ENCODE measurements at regions not wholly inside any gene's neighbourhood (a gene's known extent, or its start where the extent isn't known, plus 50 kb on each side); places are given as distances from the start of the nearest gene placed in this dataset.

- Histone ChIP-seq H3K4me2 (ENCODE audit: low read length) (no peak overlapping the region), H4K91ac (ENCODE audit: low read depth, low read length) (no peak overlapping the region), H3K4me1 (ENCODE audit: control insufficient read depth in 1 of 2, insufficient read depth in 2 of 2, low read length in 2 of 2) (peaks cover 8 to 12% of the 10 kb centered on the region in 2 experiments), H3K36me3 (ENCODE audit: control insufficient read depth in 1 of 2, insufficient read depth in 2 of 2, low read length in 2 of 2) (no peaks in the 10 kb centered on the region), H3K18ac (ENCODE audit: low read length) (no peak overlapping the region), H4K12ac (ENCODE audit: low read depth, low read length) (no peak overlapping the region), H3K4me3 (ENCODE audit: low read depth, low read length) (no peak overlapping the region), H3K79me2 (ENCODE audit: control insufficient read depth, insufficient read depth, low read length, poor library complexity) (no peaks in the 10 kb centered on the region), H3K23ac (ENCODE audit: low read length) (no peak overlapping the region), H2BK12ac (ENCODE audit: low read length) (no peak overlapping the region), H3K27ac (ENCODE audit: low read depth, low read length) (no peak overlapping the region), H2AK5ac (ENCODE audit: low read length) (no peak overlapping the region), H2BK120ac (ENCODE audit: insufficient read depth, low read length, poor library complexity) (no peak overlapping the region), H3K79me1 (ENCODE audit: low read length) (peaks cover 8% of the 10 kb centered on the region), H2BK5ac (ENCODE audit: low read depth, low read length, poor library complexity) (no peak overlapping the region), H3K9ac (ENCODE audit: low read length) (no peak overlapping the region), H4K8ac (ENCODE audit: low read depth, low read length) (no peak overlapping the region), H3K14ac (ENCODE audit: low read length) (no peak overlapping the region), H2AFZ (ENCODE audit: insufficient read depth, low read length, poor library complexity) (no peak overlapping the region), H3K4ac (ENCODE audit: low read depth, low read length) (no peak overlapping the region), H3K9me3 (ENCODE audit: insufficient read depth, low read depth, low read length) (no peaks in the 10 kb centered on the region), H3K27me3 (ENCODE audit: insufficient read depth, low read length) (no peaks in the 10 kb centered on the region)
- DNase-seq: no peak
- no CpG with 5 or more reads among the region's 2 CpGs for whole genome bisulfite sequencing (ENCODE audit: extremely low coverage, insufficient coverage, insufficient read length)
Observed at GRCh38 chr9:108181441-108181840, 674.3 kb downstream of the ACTL7B start.

GRCh38 chr9:108180541-108180940 lies 675.2 kb downstream of the ACTL7B start:
- no CpG with 5 or more reads among the region's 1 CpG for WGBS (ENCODE audit: extremely low coverage, insufficient coverage, insufficient read length)
- H2AFZ ChIP-seq (ENCODE audit: insufficient read depth, low read length, poor library complexity): no peak overlapping the region
- H3K9me3 ChIP-seq (ENCODE audit: insufficient read depth, low read depth, low read length): no peaks in the 10 kb centered on the region
- H3K14ac ChIP-seq (ENCODE audit: low read length): no peak overlapping the region
- H3K4me2 ChIP-seq (ENCODE audit: low read length): no peak overlapping the region
- no peak overlapping the region for H2AK5ac ChIP-seq (ENCODE audit: low read length)
- no peak overlapping the region for H3K27ac ChIP-seq (ENCODE audit: low read depth, low read length)
- no peaks in the 10 kb centered on the region for H3K79me2 ChIP-seq (ENCODE audit: control insufficient read depth, insufficient read depth, low read length, poor library complexity)
- H3K27me3 ChIP-seq (ENCODE audit: insufficient read depth, low read length): no peaks in the 10 kb centered on the region
- H3K79me1 ChIP-seq (ENCODE audit: low read length): peaks cover 8% of the 10 kb centered on the region
- no peak overlapping the region for H3K23ac ChIP-seq (ENCODE audit: low read length)
- H3K4me1 ChIP-seq (ENCODE audit: control insufficient read depth in 1 of 2, insufficient read depth in 2 of 2, low read length in 2 of 2): peaks cover 8 to 12% of the 10 kb centered on the region in 2 experiments
- H4K8ac ChIP-seq (ENCODE audit: low read depth, low read length): no peak overlapping the region
- DNase-seq: no peak
- H3K9ac ChIP-seq (ENCODE audit: low read length): no peak overlapping the region
- no peak overlapping the region for H2BK5ac ChIP-seq (ENCODE audit: low read depth, low read length, poor library complexity)
- H2BK12ac ChIP-seq (ENCODE audit: low read length): no peak overlapping the region
- no peak overlapping the region for H2BK120ac ChIP-seq (ENCODE audit: insufficient read depth, low read length, poor library complexity)
- H4K91ac ChIP-seq (ENCODE audit: low read depth, low read length): no peak overlapping the region
- H4K12ac ChIP-seq (ENCODE audit: low read depth, low read length): no peak overlapping the region
- no peak overlapping the region for H3K4ac ChIP-seq (ENCODE audit: low read depth, low read length)
- no peak overlapping the region for H3K4me3 ChIP-seq (ENCODE audit: low read depth, low read length)
- no peak overlapping the region for H3K18ac ChIP-seq (ENCODE audit: low read length)
- no peaks in the 10 kb centered on the region for H3K36me3 ChIP-seq (ENCODE audit: control insufficient read depth in 1 of 2, insufficient read depth in 2 of 2, low read length in 2 of 2)

- Histone ChIP-seq H4K12ac (ENCODE audit: low read depth, low read length) (no peak overlapping the region), H3K4me1 (ENCODE audit: control insufficient read depth in 1 of 2, insufficient read depth in 2 of 2, low read length in 2 of 2) (no peaks in the 10 kb centered on the region), H4K91ac (ENCODE audit: low read depth, low read length) (no peak overlapping the region), H2BK120ac (ENCODE audit: insufficient read depth, low read length, poor library complexity) (no peak overlapping the region), H3K79me1 (ENCODE audit: low read length) (peaks cover 2% of the 10 kb centered on the region), H2AK5ac (ENCODE audit: low read length) (no peak overlapping the region), H3K79me2 (ENCODE audit: control insufficient read depth, insufficient read depth, low read length, poor library complexity) (no peaks in the 10 kb centered on the region), H3K27me3 (ENCODE audit: insufficient read depth, low read length) (no peaks in the 10 kb centered on the region), H4K8ac (ENCODE audit: low read depth, low read length) (no peak overlapping the region), H3K14ac (ENCODE audit: low read length) (no peak overlapping the region), H3K9me3 (ENCODE audit: insufficient read depth, low read depth, low read length) (no peaks in the 10 kb centered on the region), H2BK12ac (ENCODE audit: low read length) (no peak overlapping the region), H2AFZ (ENCODE audit: insufficient read depth, low read length, poor library complexity) (no peak overlapping the region), H3K4me3 (ENCODE audit: low read depth, low read length) (no peak overlapping the region), H2BK5ac (ENCODE audit: low read depth, low read length, poor library complexity) (no peak overlapping the region), H3K27ac (ENCODE audit: low read depth, low read length) (no peak overlapping the region), H3K23ac (ENCODE audit: low read length) (no peak overlapping the region), H3K9ac (ENCODE audit: low read length) (no peak overlapping the region), H3K4ac (ENCODE audit: low read depth, low read length) (no peak overlapping the region), H3K36me3 (ENCODE audit: control insufficient read depth in 1 of 2, insufficient read depth in 2 of 2, low read length in 2 of 2) (no peaks in the 10 kb centered on the region), H3K18ac (ENCODE audit: low read length) (no peak overlapping the region), H3K4me2 (ENCODE audit: low read length) (no peak overlapping the region)
- no peak for DNase-seq
- no CpG with 5 or more reads among the region's 4 CpGs for WGBS (ENCODE audit: extremely low coverage, insufficient coverage, insufficient read length)
Observed at GRCh38 chr9:108178318-108178717, 677.5 kb downstream of the ACTL7B start.

- no peak overlapping the region for H2BK12ac ChIP-seq (ENCODE audit: low read length)
- no peak overlapping the region for H3K9ac ChIP-seq (ENCODE audit: low read length)
- H3K9me3 ChIP-seq (ENCODE audit: insufficient read depth, low read depth, low read length): no peaks in the 10 kb centered on the region
- no peak overlapping the region for H3K4me3 ChIP-seq (ENCODE audit: low read depth, low read length)
- H3K4ac ChIP-seq (ENCODE audit: low read depth, low read length): no peak overlapping the region
- no peak overlapping the region for H3K23ac ChIP-seq (ENCODE audit: low read length)
- no peak overlapping the region for H2BK120ac ChIP-seq (ENCODE audit: insufficient read depth, low read length, poor library complexity)
- no peaks in the 10 kb centered on the region for H3K27me3 ChIP-seq (ENCODE audit: insufficient read depth, low read length)
- H4K12ac ChIP-seq (ENCODE audit: low read depth, low read length): no peak overlapping the region
- H2AFZ ChIP-seq (ENCODE audit: insufficient read depth, low read length, poor library complexity): no peak overlapping the region
- no peak overlapping the region for H3K18ac ChIP-seq (ENCODE audit: low read length)
- no peak overlapping the region for H2BK5ac ChIP-seq (ENCODE audit: low read depth, low read length, poor library complexity)
- no peaks in the 10 kb centered on the region for H3K79me2 ChIP-seq (ENCODE audit: control insufficient read depth, insufficient read depth, low read length, poor library complexity)
- no peak overlapping the region for H4K91ac ChIP-seq (ENCODE audit: low read depth, low read length)
- H3K79me1 ChIP-seq (ENCODE audit: low read length): no peaks in the 10 kb centered on the region
- peaks cover 0 to 4% of the 10 kb centered on the region in 2 experiments for H3K4me1 ChIP-seq (ENCODE audit: control insufficient read depth in 1 of 2, insufficient read depth in 2 of 2, low read length in 2 of 2)
- no peak overlapping the region for H2AK5ac ChIP-seq (ENCODE audit: low read length)
- H3K36me3 ChIP-seq (ENCODE audit: control insufficient read depth in 1 of 2, insufficient read depth in 2 of 2, low read length in 2 of 2): no peaks in the 10 kb centered on the region
- no CpG with 5 or more reads among the region's 3 CpGs for WGBS (ENCODE audit: extremely low coverage, insufficient coverage, insufficient read length)
- H3K4me2 ChIP-seq (ENCODE audit: low read length): no peak overlapping the region
- H3K14ac ChIP-seq (ENCODE audit: low read length): no peak overlapping the region
- no peak overlapping the region for H3K27ac ChIP-seq (ENCODE audit: low read depth, low read length)
- DNase-seq: no peak
- H4K8ac ChIP-seq (ENCODE audit: low read depth, low read length): no peak overlapping the region
Observed at GRCh38 chr9:108168236-108168850, 678.8 kb upstream of the KLF4 start.
